Ishikawa (cell line): ENCODE measurements at regions not wholly inside any gene's neighbourhood (a gene's known extent, or its start where the extent isn't known, plus 50 kb on each side); places are given as distances from the start of the nearest gene placed in this dataset.

ENCODE experiments used
- CEBPB ChIP-seq: IDR thresholded peaks from 2 replicates; pipeline ENCODE4 v1.6.1; 2012
- CREB1 ChIP-seq: IDR thresholded peaks from 2 replicates; pipeline ENCODE4 v1.6.1; 2012; ENCODE audit warnings: low read depth
- EGR1 ChIP-seq: IDR thresholded peaks from 2 replicates; pipeline ENCODE4 v1.6.1; 2012
- EP300 ChIP-seq: IDR thresholded peaks from 2 replicates; pipeline ENCODE4 v1.6.1; 2012; ENCODE audit warnings: borderline replicate concordance
- FOXM1 ChIP-seq: IDR thresholded peaks from 2 replicates; pipeline ENCODE4 v1.6.1; 2012; ENCODE audit warnings: low read depth, borderline replicate concordance
- NFIC ChIP-seq: IDR thresholded peaks from 2 replicates; pipeline ENCODE4 v1.6.1; 2012
- RAD21 ChIP-seq: IDR thresholded peaks from 2 replicates; pipeline ENCODE4 v1.6.1; 2012; ENCODE audit warnings: low read depth
- REST ChIP-seq: IDR thresholded peaks from 2 replicates; pipeline ENCODE4 v1.6.1; 2012; ENCODE audit warnings: low read depth, mild to moderate bottlenecking
- TAF1 ChIP-seq: IDR thresholded peaks from 2 replicates; pipeline ENCODE4 v1.6.1; 2012; ENCODE audit warnings: low read depth, mild to moderate bottlenecking
- TCF12 ChIP-seq: IDR thresholded peaks from 2 replicates; pipeline ENCODE4 v1.6.1; 2012; ENCODE audit warnings: low read depth
- TEAD4 ChIP-seq: IDR thresholded peaks from 2 replicates; pipeline ENCODE4 v1.6.1; 2012
- USF1 ChIP-seq: IDR thresholded peaks from 2 replicates; pipeline ENCODE4 v1.6.1; 2012
- YY1 ChIP-seq: IDR thresholded peaks from 2 replicates; pipeline ENCODE4 v1.6.1; 2012; ENCODE audit warnings: low read depth
- ZBTB7A ChIP-seq: IDR thresholded peaks from 2 replicates; pipeline ENCODE4 v1.6.1; 2012; ENCODE audit warnings: low read depth
- TF ChIP-seq, protein P1 (sequence below): IDR thresholded peaks from 2 replicates; pipeline ENCODE4 v1.6.1; 2012

DNA sequence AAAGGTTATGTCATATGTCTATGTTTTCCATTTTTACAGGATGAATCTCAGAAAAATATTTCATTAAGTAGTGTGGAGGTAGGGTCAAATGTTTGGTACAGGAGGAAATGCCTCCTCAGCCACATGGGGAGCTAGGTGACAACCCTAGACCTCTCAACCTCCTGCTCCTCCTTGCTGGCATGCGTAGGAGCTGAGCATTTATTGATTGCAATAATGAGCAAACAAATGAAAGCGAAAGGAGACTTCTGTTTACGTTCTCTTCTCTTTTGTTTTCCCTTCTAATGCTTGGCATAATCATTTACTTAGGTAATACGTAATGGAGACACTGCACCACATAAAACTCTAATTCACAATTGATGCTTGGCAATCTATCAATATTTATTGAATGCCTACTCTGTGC is 95.1 kb upstream of the CCBE1 start:
- TF ChIP-seq, protein P1, sequence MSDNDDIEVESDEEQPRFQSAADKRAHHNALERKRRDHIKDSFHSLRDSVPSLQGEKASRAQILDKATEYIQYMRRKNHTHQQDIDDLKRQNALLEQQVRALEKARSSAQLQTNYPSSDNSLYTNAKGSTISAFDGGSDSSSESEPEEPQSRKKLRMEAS = no peak
- TF ChIP-seq CREB1 (no peak), TCF12 (no peak), NFIC (no peak), USF1 (no peak), TEAD4 (no peak), CEBPB (no peak), EP300 (no peak), ZBTB7A (no peak), EGR1 (no peak), REST (no peak)

DNA sequence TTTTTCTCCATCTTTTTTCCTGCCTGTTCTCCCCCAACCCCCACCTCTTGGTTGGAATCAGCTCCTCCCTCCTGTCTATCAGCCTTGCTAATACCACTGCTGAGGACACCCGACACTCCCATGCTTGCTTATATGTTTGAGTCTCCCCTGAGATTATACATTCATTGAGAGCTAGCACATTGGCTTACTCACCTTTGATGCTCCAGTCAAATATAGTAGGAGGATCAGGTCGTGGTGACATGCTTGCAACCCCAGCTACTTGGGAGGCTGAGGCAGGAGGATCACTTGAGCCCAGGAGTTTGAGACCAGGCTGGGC is 91.5 kb upstream of the CCBE1 start:
- TF ChIP-seq NFIC (no peak), FOXM1 (no peak), ZBTB7A (no peak), REST (no peak), TEAD4 (no peak), YY1 (no peak), CREB1 (no peak), TAF1 (no peak), USF1 (no peak), EP300 (no peak), CEBPB (no peak), RAD21 (no peak)

DNA sequence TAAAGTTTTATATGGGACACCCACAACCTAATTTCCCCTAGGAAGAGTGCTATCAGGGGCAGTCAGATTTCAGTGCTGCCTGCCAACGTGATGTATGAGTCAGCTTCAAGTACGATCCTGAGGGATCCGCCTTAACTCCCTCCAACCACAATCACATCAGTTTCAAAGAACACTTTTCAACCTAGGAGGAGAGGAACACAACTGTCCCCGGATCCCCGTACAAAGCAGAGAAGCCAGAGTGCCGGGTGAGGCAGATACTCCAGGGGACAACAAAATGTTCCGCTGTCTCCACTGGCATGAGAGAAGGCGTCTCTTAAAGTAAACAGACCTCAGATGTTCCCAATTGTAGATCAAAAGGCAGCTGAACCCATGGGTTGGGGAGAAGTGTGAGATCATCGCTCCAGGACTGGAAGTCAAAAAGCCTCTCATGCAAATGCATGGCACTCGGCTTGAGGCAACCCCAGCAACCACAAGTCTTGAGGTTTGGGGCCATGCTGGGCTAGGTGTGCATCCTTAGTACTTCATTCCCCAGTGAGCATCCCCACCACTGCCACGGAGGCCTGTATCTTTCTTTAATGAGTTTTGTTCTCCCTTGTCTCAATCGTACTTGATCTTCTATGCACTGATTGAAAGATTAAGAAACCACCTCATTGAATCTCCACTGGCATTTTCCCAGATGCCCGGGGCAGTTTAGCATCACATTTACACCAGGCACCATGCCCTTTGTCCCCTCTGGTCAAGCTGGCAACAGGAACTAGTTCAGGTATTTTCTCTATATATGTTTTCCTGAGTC is 91.0 kb upstream of the CCBE1 start:
- TF ChIP-seq CEBPB (no peak), EGR1 (no peak), NFIC (no peak), ZBTB7A (no peak), USF1 (no peak), RAD21 (no peak), CREB1 (no peak), YY1 (no peak), EP300 (no peak), TEAD4 (no peak), FOXM1 (no peak), TAF1 (no peak)
- TF ChIP-seq, protein P1 = no peak

DNA sequence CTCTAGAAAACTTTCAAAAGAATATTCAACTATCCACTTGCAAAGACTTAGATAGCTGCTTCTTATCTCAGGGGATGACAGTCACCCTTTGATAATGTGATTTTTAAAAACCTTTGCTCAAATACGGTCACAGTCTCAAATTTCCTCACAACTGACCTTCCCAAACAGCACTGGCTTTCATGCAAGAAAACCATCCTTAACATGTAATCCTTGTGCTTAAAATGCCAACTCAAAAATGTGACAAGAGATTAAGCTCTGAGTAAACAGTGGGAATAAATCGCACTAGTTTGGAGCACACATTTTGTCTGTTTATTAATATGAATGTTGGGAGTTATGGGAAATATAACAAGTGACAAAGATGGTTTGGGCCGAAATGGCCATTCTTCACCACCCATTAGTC is 87.5 kb upstream of the CCBE1 start:
- TF ChIP-seq YY1 (no peak), TCF12 (no peak), USF1 (no peak), FOXM1 (no peak), NFIC (no peak), EP300 (no peak)

DNA sequence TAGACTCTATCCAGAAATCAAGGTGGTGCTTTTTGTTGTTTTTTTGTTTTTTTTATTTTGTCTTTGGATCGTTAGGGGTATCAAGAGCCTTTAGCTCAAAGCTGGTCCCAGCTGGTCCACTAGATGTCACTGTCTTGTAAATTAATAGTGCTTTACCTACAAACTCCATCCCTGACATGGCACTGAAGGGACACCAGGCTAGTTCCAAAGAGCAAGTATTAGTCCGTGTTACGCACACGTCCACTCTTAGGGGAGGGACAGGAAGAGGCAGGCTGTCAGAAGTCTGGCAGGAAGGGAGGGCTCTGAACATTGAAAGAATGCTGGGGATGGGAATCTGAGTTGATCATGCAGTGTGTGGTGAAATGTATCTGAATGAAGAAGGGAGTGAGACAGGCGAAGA is 85.9 kb upstream of the CCBE1 start:
- TF ChIP-seq ZBTB7A (no peak), RAD21 (peak; percentile 29; the same call in 1 of the 2 replicates)

- TF ChIP-seq, protein P1 = no peak
- no peak for TF ChIP-seq EP300
- no peak for TF ChIP-seq ZBTB7A
Observed at GRCh38 chr18:59779979-59780378, 82.8 kb upstream of the CCBE1 start.
